ENCODE measurements at regions not wholly inside any gene's neighbourhood (a gene's known extent, or its start where the extent isn't known, plus 50 kb on each side); places are given as distances from the start of the nearest gene placed in this dataset.

DNA sequence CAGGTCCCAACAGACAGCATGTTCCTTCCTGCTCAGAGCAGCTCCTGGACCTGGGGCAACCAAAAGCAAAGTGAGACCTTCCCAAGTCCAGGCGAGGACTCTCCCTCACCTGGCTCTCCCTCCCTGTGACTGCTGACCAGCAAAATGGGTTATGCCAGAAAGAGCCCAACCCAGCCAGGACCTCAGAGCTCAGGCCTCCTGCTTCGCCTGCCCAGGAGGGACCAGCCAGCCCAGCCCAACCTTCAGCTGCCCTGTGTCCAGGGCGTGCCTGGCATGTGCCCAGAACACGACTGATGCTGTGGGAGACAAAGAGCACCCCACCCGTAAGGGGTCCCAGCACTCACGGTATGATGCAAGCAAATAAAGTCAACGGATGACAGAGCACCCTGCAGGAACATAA, 74.0 kb upstream of the CST7 start:
- H3K27ac ChIP-seq (ENCODE audit: low read depth in 2 of 2, low read length in 1 of 2): no peak overlapping the region
- H3K4me3 ChIP-seq (ENCODE audit: low read depth in 1 of 2, low read length in 2 of 2): no peak overlapping the region
- no peaks in the 10 kb centered on the region for H3K4me1 ChIP-seq (ENCODE audit: control insufficient read depth in 2 of 2, insufficient read depth in 2 of 2, low read length in 1 of 2)
- no peaks in the 10 kb centered on the region for H3K27me3 ChIP-seq (ENCODE audit: control insufficient read depth in 1 of 2, insufficient read depth in 2 of 2, low read length in 2 of 2)
- WGBS, 2 donors: 65 to 69% methylated on average over 7 of the region's 7 CpGs
- no peaks in the 10 kb centered on the region for H3K36me3 ChIP-seq (ENCODE audit: control insufficient read depth in 2 of 2, insufficient read depth in 2 of 2, low read length in 1 of 2)
- H3K9me3 ChIP-seq (ENCODE audit: control insufficient read depth in 2 of 2, insufficient read depth in 1 of 2, low read depth in 1 of 2, low read length in 1 of 2): no peaks in the 10 kb centered on the region

DNA sequence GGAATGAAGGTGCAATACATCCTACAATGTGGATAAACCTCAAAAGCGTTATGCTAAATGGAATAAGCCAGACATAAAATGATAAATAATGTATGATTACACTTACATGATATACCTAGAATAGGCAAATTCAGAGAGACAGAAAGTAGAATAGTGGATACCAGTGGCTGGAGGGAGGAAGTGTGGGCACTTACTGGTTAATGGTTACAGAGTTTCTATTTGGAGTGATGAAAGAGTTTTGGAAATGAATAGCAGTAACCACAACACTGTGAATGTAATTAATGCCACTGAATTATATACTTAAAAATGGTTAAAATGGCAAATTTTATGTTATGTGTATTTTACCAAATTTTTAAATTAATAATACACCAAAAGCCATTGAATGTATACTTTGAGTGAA, 71.4 kb upstream of the CST7 start:
- Histone ChIP-seq H3K4me3 (ENCODE audit: low read depth in 1 of 2, low read length in 2 of 2) (no peak overlapping the region), H3K27ac (ENCODE audit: low read depth in 2 of 2, low read length in 1 of 2) (no peak overlapping the region), H3K4me1 (ENCODE audit: control insufficient read depth in 2 of 2, insufficient read depth in 2 of 2, low read length in 1 of 2) (no peaks in the 10 kb centered on the region), H3K9me3 (ENCODE audit: control insufficient read depth in 2 of 2, insufficient read depth in 1 of 2, low read depth in 1 of 2, low read length in 1 of 2) (peaks cover 0 to 2% of the 10 kb centered on the region in 2 donors), H3K27me3 (ENCODE audit: control insufficient read depth in 1 of 2, insufficient read depth in 2 of 2, low read length in 2 of 2) (no peaks in the 10 kb centered on the region), H3K36me3 (ENCODE audit: control insufficient read depth in 2 of 2, insufficient read depth in 2 of 2, low read length in 1 of 2) (no peaks in the 10 kb centered on the region)
- WGBS, 2 donors: 86 to 92% methylated on average over 1 of the region's 1 CpG

DNA sequence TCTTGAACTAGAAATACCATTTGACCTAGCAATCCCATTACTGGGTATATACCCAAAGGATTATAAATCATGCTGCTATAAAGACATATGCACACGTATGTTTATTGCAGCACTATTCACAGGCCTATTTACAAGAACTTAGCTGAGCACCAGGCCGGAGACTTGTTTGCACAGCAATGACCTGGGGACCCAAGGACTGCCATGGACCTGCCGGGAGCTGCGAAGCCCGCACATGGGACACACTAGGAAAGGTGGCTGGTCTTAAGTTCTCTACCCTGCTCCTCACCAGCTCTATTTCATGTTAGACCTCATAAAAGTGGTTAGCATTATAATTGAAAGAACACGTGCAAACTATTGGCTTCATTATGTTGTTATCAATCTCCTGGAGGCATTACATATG, 70.4 kb upstream of the CST7 start:
- Histone ChIP-seq H3K27ac (ENCODE audit: low read depth in 2 of 2, low read length in 1 of 2) (no peak overlapping the region), H3K4me3 (ENCODE audit: low read depth in 1 of 2, low read length in 2 of 2) (no peak overlapping the region), H3K4me1 (ENCODE audit: control insufficient read depth in 2 of 2, insufficient read depth in 2 of 2, low read length in 1 of 2) (no peaks in the 10 kb centered on the region), H3K36me3 (ENCODE audit: control insufficient read depth in 2 of 2, insufficient read depth in 2 of 2, low read length in 1 of 2) (no peaks in the 10 kb centered on the region), H3K9me3 (ENCODE audit: control insufficient read depth in 2 of 2, insufficient read depth in 1 of 2, low read depth in 1 of 2, low read length in 1 of 2) (peaks cover 0 to 3% of the 10 kb centered on the region in 2 donors), H3K27me3 (ENCODE audit: control insufficient read depth in 1 of 2, insufficient read depth in 2 of 2, low read length in 2 of 2) (no peaks in the 10 kb centered on the region)
- 79 to 82% methylated on average over 6 of the region's 6 CpGs for WGBS, 2 donors

DNA sequence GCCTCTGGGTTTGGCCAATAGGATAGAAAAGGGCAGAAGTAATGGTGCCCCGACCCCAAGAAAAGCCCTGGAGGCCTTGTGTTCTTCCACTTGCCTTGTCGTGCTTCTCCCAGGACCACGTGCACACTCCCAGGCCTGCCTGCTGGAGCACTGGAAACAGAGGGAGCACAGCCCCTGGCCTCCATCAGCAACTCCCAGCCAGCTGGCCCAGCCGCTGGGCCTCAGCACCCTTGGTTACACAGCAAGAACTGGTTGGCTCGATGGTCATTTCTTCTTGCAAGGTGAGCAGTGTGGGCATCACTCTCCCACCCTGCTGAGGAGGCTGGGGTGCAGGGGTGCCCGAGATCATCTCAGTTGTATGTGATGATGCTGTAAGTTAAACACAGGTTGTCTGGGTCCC, 69.2 kb upstream of the CST7 start:
- Histone ChIP-seq H3K27ac (ENCODE audit: low read depth in 2 of 2, low read length in 1 of 2) (no peak overlapping the region), H3K36me3 (ENCODE audit: control insufficient read depth in 2 of 2, insufficient read depth in 2 of 2, low read length in 1 of 2) (no peaks in the 10 kb centered on the region), H3K4me3 (ENCODE audit: low read depth in 1 of 2, low read length in 2 of 2) (no peak overlapping the region), H3K9me3 (ENCODE audit: control insufficient read depth in 2 of 2, insufficient read depth in 1 of 2, low read depth in 1 of 2, low read length in 1 of 2) (peaks cover 0 to 3% of the 10 kb centered on the region in 2 donors), H3K4me1 (ENCODE audit: control insufficient read depth in 2 of 2, insufficient read depth in 2 of 2, low read length in 1 of 2) (no peaks in the 10 kb centered on the region), H3K27me3 (ENCODE audit: control insufficient read depth in 1 of 2, insufficient read depth in 2 of 2, low read length in 2 of 2) (no peaks in the 10 kb centered on the region)
- 80 to 85% methylated on average over 6 of the region's 6 CpGs for WGBS, 2 donors

DNA sequence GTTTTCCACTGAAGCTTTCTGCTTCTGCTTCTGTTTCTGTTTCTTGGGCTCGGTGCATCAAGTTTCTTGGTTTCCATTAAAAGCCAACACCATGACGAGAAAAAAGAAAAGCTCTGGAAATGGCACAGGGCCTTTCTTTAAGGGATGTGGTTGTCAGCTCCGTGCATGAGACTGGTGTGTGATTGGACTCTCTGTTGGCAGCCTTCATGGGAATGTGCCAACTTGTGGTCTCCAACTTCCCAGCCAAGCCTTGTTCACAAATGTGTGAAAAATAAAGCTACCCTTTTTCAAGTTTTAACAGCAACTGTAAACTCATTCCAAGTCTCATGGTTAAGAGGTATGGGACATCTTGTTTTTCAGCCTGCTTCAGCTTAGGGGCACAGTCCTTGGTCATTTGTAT, 68.7 kb upstream of the CST7 start:
- Histone ChIP-seq H3K9me3 (ENCODE audit: control insufficient read depth in 2 of 2, insufficient read depth in 1 of 2, low read depth in 1 of 2, low read length in 1 of 2) (peaks cover 0 to 3% of the 10 kb centered on the region in 2 donors), H3K4me1 (ENCODE audit: control insufficient read depth in 2 of 2, insufficient read depth in 2 of 2, low read length in 1 of 2) (no peaks in the 10 kb centered on the region), H3K27me3 (ENCODE audit: control insufficient read depth in 1 of 2, insufficient read depth in 2 of 2, low read length in 2 of 2) (no peaks in the 10 kb centered on the region), H3K27ac (ENCODE audit: low read depth in 2 of 2, low read length in 1 of 2) (no peak overlapping the region), H3K36me3 (ENCODE audit: control insufficient read depth in 2 of 2, insufficient read depth in 2 of 2, low read length in 1 of 2) (no peaks in the 10 kb centered on the region), H3K4me3 (ENCODE audit: low read depth in 1 of 2, low read length in 2 of 2) (no peak overlapping the region)
- WGBS, 2 donors: 54 to 65% methylated on average over 3 of the region's 3 CpGs

DNA sequence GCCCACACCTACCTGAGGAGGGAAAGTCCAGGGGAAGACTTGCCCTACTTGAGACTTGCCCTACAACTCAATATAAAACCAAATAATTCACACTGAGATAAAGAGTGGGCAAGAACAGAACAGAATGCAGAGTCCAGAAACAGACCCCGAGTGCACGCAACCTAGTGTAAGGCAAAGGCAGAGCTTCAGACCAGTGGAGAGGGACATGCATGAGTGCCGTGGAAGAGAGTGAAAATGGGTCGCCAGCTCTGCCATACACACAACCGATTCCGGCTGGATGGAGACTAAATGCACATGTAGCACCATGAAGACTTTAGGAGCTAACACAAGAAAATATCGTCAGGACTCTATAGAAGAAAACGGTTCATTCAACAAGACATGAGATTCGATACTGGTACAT, 58.8 kb upstream of the CST7 start:
- peaks cover 0 to 2% of the 10 kb centered on the region in 2 donors for H3K9me3 ChIP-seq (ENCODE audit: control insufficient read depth in 2 of 2, insufficient read depth in 1 of 2, low read depth in 1 of 2, low read length in 1 of 2)
- no peaks in the 10 kb centered on the region for H3K27me3 ChIP-seq (ENCODE audit: control insufficient read depth in 1 of 2, insufficient read depth in 2 of 2, low read length in 2 of 2)
- H3K27ac ChIP-seq (ENCODE audit: low read depth in 2 of 2, low read length in 1 of 2): no peak overlapping the region
- H3K4me1 ChIP-seq (ENCODE audit: control insufficient read depth in 2 of 2, insufficient read depth in 2 of 2, low read length in 1 of 2): no peaks in the 10 kb centered on the region
- 94% methylated on average over 9 of the region's 9 CpGs for WGBS, 2 donors
- H3K4me3 ChIP-seq (ENCODE audit: low read depth in 1 of 2, low read length in 2 of 2): no peak overlapping the region
- no peaks in the 10 kb centered on the region for H3K36me3 ChIP-seq (ENCODE audit: control insufficient read depth in 2 of 2, insufficient read depth in 2 of 2, low read length in 1 of 2)

DNA sequence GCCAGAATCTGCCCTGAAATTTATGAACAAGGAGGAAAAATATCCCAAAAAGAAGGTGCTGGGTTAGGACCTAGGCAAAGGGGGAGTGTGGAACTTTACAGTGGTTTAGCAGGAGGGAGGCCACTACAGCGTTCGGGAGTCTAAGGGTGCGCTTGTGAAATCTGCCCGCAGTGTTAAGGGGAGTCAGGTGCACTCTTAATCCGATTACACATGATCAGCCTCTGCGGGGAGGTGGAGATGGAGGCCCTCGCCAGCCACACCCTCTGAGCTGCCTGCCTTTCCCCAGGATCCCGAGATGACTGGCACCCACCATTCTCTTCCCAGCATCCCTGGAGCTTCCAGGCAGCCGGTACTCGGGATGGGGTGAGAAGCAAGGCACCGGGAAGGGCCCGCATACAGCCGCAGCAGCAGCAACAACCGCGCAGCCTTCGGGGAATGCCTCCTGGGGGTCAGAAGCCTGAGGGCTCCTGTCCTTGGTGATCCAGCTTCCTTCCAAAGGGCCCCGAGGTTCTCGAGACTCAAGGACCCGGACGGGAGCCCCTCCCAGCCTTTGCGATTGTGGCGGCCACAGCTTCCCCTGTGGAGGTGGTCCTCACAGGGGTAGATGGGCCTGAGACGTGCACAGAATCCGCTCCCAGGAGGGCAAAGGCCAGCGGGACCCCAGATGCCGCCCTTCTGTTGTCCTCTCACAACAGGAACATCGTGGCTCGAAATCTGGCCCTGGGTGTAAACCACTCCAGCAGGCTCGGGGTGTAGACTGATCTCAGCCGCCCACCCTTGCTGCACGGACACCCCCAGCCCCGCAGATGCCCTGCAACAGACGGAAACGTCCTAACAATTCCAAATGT, 57.3 kb upstream of the CST7 start:
- Histone ChIP-seq H3K27ac (ENCODE audit: low read depth in 2 of 2, low read length in 1 of 2) (no peak overlapping the region), H3K9me3 (ENCODE audit: control insufficient read depth in 2 of 2, insufficient read depth in 1 of 2, low read depth in 1 of 2, low read length in 1 of 2) (peaks cover 0 to 2% of the 10 kb centered on the region in 2 donors), H3K27me3 (ENCODE audit: control insufficient read depth in 1 of 2, insufficient read depth in 2 of 2, low read length in 2 of 2) (no peaks in the 10 kb centered on the region), H3K36me3 (ENCODE audit: control insufficient read depth in 2 of 2, insufficient read depth in 2 of 2, low read length in 1 of 2) (no peaks in the 10 kb centered on the region), H3K4me3 (ENCODE audit: low read depth in 1 of 2, low read length in 2 of 2) (no peak overlapping the region), H3K4me1 (ENCODE audit: control insufficient read depth in 2 of 2, insufficient read depth in 2 of 2, low read length in 1 of 2) (no peaks in the 10 kb centered on the region)
- 89 to 90% methylated on average over 33 to 34 of the region's 34 CpGs for WGBS, 2 donors

DNA sequence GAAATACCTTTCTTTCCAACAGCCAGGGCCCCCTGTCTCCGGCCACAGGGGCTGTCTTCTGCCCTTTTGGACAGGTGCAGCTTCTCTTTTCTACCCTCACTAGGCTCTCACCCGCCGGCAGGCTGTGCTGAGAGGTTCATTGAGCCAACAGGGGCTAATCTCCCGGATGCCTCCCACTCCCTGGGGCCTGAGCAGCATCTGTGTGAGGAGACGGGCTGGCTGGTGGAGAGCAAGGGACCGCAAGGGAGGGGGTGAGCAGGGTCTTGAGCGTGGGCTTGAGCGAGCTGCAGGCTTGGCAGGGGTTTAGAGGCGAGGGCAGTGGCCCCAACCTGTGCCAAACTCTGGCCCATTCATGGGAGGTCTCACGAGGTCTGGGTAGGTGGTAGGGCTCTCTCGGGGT, 56.5 kb upstream of the CST7 start:
- H3K4me3 ChIP-seq (ENCODE audit: low read depth in 1 of 2, low read length in 2 of 2): no peak overlapping the region
- 85 to 90% methylated on average over 11 of the region's 11 CpGs for WGBS, 2 donors
- H3K27ac ChIP-seq (ENCODE audit: low read depth in 2 of 2, low read length in 1 of 2): no peak overlapping the region
- peaks cover 0 to 2% of the 10 kb centered on the region in 2 donors for H3K9me3 ChIP-seq (ENCODE audit: control insufficient read depth in 2 of 2, insufficient read depth in 1 of 2, low read depth in 1 of 2, low read length in 1 of 2)
- H3K4me1 ChIP-seq (ENCODE audit: control insufficient read depth in 2 of 2, insufficient read depth in 2 of 2, low read length in 1 of 2): no peaks in the 10 kb centered on the region
- no peaks in the 10 kb centered on the region for H3K27me3 ChIP-seq (ENCODE audit: control insufficient read depth in 1 of 2, insufficient read depth in 2 of 2, low read length in 2 of 2)
- H3K36me3 ChIP-seq (ENCODE audit: control insufficient read depth in 2 of 2, insufficient read depth in 2 of 2, low read length in 1 of 2): no peaks in the 10 kb centered on the region

DNA sequence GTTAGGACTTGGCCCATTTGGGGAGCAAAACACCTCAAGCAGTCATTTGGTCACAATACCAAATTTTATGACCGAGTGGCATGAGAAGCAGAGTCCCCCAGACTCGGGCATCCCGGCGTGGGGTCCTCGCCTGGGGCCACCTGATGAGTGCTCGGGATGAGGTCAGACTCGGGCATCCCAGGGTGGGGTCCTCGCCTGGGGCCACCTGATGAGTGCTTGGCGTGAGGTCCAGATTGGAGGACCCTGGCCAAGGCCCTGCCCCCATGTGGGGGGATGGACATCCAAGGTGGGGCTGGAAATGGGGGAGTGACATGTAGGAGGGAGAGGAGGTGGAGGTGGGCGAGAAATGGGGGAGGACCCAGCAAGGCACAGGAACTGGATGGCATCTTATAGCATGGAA, 56.1 kb upstream of the CST7 start:
- H3K4me3 ChIP-seq (ENCODE audit: low read depth in 1 of 2, low read length in 2 of 2): no peak overlapping the region
- no peaks in the 10 kb centered on the region for H3K36me3 ChIP-seq (ENCODE audit: control insufficient read depth in 2 of 2, insufficient read depth in 2 of 2, low read length in 1 of 2)
- 89% methylated on average over 10 of the region's 10 CpGs for WGBS, 2 donors
- peaks cover 0 to 2% of the 10 kb centered on the region in 2 donors for H3K9me3 ChIP-seq (ENCODE audit: control insufficient read depth in 2 of 2, insufficient read depth in 1 of 2, low read depth in 1 of 2, low read length in 1 of 2)
- H3K4me1 ChIP-seq (ENCODE audit: control insufficient read depth in 2 of 2, insufficient read depth in 2 of 2, low read length in 1 of 2): no peaks in the 10 kb centered on the region
- no peaks in the 10 kb centered on the region for H3K27me3 ChIP-seq (ENCODE audit: control insufficient read depth in 1 of 2, insufficient read depth in 2 of 2, low read length in 2 of 2)
- no peak overlapping the region for H3K27ac ChIP-seq (ENCODE audit: low read depth in 2 of 2, low read length in 1 of 2)

DNA sequence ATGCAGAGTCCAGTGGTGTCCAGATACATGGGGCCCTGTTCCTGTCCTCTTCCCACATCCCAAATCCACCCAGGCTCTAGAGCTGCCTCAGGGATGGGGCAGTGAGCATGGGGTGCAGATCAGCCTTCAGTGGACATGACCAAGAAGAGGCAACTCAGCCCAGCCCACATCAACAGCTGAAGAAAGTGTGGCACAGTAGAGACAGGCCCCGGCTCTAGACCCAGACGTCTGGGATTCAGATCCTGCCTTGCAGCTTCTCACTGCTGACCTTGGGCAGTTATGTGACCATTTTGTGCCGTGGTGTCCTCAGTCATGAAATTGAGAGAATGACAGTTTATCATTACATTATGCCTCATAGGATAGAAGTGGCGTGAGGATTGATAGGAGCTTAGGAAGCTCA, 54.6 kb upstream of the CST7 start:
- H3K9me3 ChIP-seq (ENCODE audit: control insufficient read depth in 2 of 2, insufficient read depth in 1 of 2, low read depth in 1 of 2, low read length in 1 of 2): peaks cover 0 to 4% of the 10 kb centered on the region in 2 donors
- H3K27ac ChIP-seq (ENCODE audit: low read depth in 2 of 2, low read length in 1 of 2): no peak overlapping the region
- H3K36me3 ChIP-seq (ENCODE audit: control insufficient read depth in 2 of 2, insufficient read depth in 2 of 2, low read length in 1 of 2): peaks cover 0 to 2% of the 10 kb centered on the region in 2 donors
- WGBS, 2 donors: 76 to 77% methylated on average over 4 of the region's 4 CpGs
- H3K27me3 ChIP-seq (ENCODE audit: control insufficient read depth in 1 of 2, insufficient read depth in 2 of 2, low read length in 2 of 2): no peaks in the 10 kb centered on the region
- no peaks in the 10 kb centered on the region for H3K4me1 ChIP-seq (ENCODE audit: control insufficient read depth in 2 of 2, insufficient read depth in 2 of 2, low read length in 1 of 2)
- H3K4me3 ChIP-seq (ENCODE audit: low read depth in 1 of 2, low read length in 2 of 2): no peak overlapping the region
